ENCODE measurements at regions not wholly inside any gene's neighbourhood (a gene's known extent, or its start where the extent isn't known, plus 50 kb on each side); places are given as distances from the start of the nearest gene placed in this dataset.

DNA sequence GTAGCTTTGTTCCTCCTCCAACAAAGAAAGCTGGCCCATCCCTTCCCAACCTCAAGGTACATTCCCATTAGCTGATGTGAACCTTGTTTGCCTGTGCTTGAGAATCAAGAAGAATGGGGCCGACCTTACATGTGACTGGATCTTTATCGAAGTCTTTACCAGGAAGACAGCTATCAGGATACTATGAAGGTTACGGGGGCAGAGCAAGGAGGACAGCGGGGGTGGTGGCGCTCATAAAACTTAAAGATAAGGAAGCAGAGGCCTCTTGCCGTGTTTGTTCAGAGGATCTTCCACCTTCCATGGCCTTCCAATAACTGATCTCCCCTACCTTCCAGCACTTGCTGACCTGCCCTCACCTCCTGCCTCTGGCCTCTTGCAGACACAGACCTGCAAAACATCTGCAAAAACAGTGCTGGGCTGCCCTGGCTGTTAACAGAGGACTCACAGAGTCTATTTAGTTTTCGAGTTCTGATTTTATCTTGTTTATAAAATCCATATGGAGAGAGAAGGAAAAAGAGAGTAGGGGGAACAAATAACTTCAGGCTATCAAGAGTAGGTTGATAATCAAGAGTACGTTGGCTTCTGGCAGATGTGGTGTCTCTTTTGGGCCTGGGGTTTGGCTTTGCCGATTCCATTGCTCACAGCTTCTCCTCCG lies 198.0 kb downstream of the HUNK start:
- no peak for TF ChIP-seq RFXANK (CRISPR knock-in tag; IDR thresholded peaks at IDR 0.05)
- TF ChIP-seq PHF5A (CRISPR knock-in tag; IDR thresholded peaks at IDR 0.05; ENCODE audit: low read depth, unreplicated experiment) = no peak
